HEK293T (cell line): ENCODE measurements at regions not wholly inside any gene's neighbourhood (a gene's known extent, or its start where the extent isn't known, plus 50 kb on each side); places are given as distances from the start of the nearest gene placed in this dataset.
A peak's percentile ranks its signal among the peaks of the same experiment; 100 is the strongest.
"Not testable (repeated sequence)": the region's sequence is repeated elsewhere in the genome, so short reads cannot be mapped to it uniquely, and the experiment has no call there.

ENCODE experiments used
- CTCF ChIA-PET: fragments of 350-600 bp; formaldehyde crosslinking; extraction: SDS; loops from one replicate; lab custom pipeline; 2021; ENCODE audit warnings: antibody characterized with exemption, inconsistent platforms; lab: Yijun Ruan, JAX
- POLR2A ChIA-PET: fragments of 350-600 bp; formaldehyde crosslinking; extraction: SDS; loops from one replicate; lab custom pipeline; 2020; ENCODE audit warnings: antibody characterized with exemption, inconsistent platforms; lab: Yijun Ruan, JAX
- DNase-seq: peaks from one replicate; pipeline ENCODE4 v3.0.0; 2012; ENCODE audit warnings: mixed read lengths; ENCODE audit errors: extremely low spot score
- ARNT ChIP-seq: fragments of 450-650 bp; IDR thresholded peaks from 2 replicates; pipeline ENCODE4 v1.6.1; 2017; ENCODE audit warnings: mild to moderate bottlenecking
- BHLHE40 ChIP-seq: fragments of 450-650 bp; IDR thresholded peaks from 2 replicates; pipeline ENCODE4 v1.6.1; 2016; ENCODE audit warnings: mild to moderate bottlenecking, moderate library complexity, borderline replicate concordance
- CTBP1 ChIP-seq: fragments of 450-650 bp; IDR thresholded peaks from 2 replicates; pipeline ENCODE4 v1.6.1; 2016; ENCODE audit warnings: borderline replicate concordance
- ELF4 ChIP-seq: fragments of 450-650 bp; IDR thresholded peaks from 2 replicates; pipeline ENCODE4 v1.6.1; 2017; ENCODE audit warnings: antibody characterized with exemption
- FOXA1 ChIP-seq: fragments of 450-650 bp; IDR thresholded peaks from 2 replicates; pipeline ENCODE4 v1.6.1; 2016; ENCODE audit warnings: mild to moderate bottlenecking
- FOXK2 ChIP-seq: fragments of 450-650 bp; IDR thresholded peaks from 2 replicates; pipeline ENCODE4 v1.6.1; 2016; ENCODE audit warnings: mild to moderate bottlenecking
- FOXM1 ChIP-seq: fragments of 450-650 bp; IDR thresholded peaks from 2 replicates; pipeline ENCODE4 v1.6.1; 2017; ENCODE audit warnings: mild to moderate bottlenecking, borderline replicate concordance
- HDGF ChIP-seq: fragments of 450-650 bp; IDR thresholded peaks from 2 replicates; pipeline ENCODE4 v1.6.1; 2017; ENCODE audit warnings: antibody characterized with exemption, borderline replicate concordance
- L3MBTL2 ChIP-seq: fragments of 450-650 bp; conservative IDR thresholded peaks from 2 replicates; pipeline ENCODE4 v1.6.1; 2016; ENCODE audit warnings: mild to moderate bottlenecking
- LEF1 ChIP-seq: fragments of 450-650 bp; IDR thresholded peaks from 2 replicates; pipeline ENCODE4 v1.6.1; 2017; ENCODE audit warnings: mild to moderate bottlenecking, borderline replicate concordance
- NFRKB ChIP-seq: fragments of 450-650 bp; IDR thresholded peaks from 2 replicates; pipeline ENCODE4 v1.6.1; 2016; ENCODE audit warnings: mild to moderate bottlenecking, moderate library complexity
- SP1 ChIP-seq: fragments of 450-650 bp; IDR thresholded peaks from 2 replicates; pipeline ENCODE4 v1.6.1; 2017
- SUZ12 ChIP-seq: fragments of 450-650 bp; IDR thresholded peaks from 2 replicates; pipeline ENCODE4 v1.6.1; 2016; ENCODE audit warnings: mild to moderate bottlenecking
- TARDBP ChIP-seq: fragments of 450-650 bp; IDR thresholded peaks from 2 replicates; pipeline ENCODE4 v1.6.1; 2016
- ZNF384 ChIP-seq: fragments of 450-650 bp; IDR thresholded peaks from 2 replicates; pipeline ENCODE4 v1.6.1; 2016
- TF ChIP-seq, protein P1 (sequence below): fragments of 450-650 bp; IDR thresholded peaks from 2 replicates; pipeline ENCODE4 v1.6.1; 2016

DNA sequence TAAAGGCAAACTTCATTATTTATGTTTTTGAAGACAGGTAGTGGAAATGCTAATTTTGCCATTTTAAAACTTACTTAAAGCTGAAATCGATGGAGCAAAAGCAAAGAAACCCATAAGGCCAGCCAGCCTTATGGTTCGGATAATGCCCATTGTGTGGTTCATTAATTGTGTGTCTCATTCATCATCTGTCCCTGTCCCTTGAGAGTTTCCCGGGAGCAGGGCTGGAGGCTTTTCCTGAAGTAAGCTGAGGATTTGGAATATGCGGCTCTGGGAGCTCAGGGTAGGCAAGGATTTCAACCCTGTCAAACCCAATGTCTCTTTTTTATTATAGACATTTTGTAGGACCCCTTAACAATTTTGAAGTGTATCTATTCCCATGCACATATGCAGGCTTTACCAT lies 790.0 kb upstream of the KIRREL3 start:
- ChIA-PET CTCF (no interaction called here), POLR2A (no interaction called here)
- DNase-seq: no peak
- TF ChIP-seq NFRKB (no peak), ELF4 (no peak), FOXA1 (no peak), ARNT (no peak), CTBP1 (no peak), ZNF384 (no peak)

DNA sequence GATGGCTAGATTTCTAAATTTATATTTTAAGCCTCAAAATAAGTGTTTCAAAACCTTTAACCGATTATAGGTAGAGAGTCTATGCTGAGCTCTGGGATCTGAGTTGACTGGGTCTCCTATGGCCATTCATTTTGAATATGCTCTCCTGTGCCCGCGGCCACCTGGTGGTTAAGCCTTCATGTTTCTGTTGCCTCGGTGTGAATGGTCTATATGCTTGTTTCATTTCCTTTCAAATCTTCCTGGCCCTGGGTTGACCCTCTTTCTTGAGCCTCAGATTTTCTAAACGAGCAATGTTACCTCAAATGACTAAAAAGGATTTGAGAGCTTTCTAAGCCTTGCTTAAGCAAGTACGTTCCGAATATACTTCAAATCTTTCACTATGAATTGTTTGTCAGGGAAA lies 789.4 kb upstream of the KIRREL3 start:
- peak; percentile 13 for DNase-seq

DNA sequence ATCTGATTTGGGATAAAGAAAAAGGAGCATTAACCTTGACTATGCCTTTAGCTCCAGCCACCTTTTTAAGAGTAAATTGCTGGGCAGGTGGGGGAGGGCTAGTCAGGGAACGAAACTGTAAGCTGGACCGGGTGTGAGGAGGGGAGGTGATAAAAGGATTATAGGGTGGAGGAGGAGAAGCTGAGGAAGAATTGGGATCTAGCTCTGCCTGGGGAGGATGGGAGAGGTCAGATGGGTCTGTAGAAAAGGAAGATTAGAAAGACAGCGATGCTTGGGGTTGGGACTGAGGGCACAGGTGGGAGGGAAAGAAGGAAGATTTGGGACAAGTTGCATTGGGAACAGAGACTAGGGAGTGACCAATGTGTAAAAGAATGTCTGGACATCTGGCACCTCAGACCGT lies 772.4 kb upstream of the KIRREL3 start:
- CTCF ChIA-PET, DNase-seq, POLR2A ChIA-PET: not testable (repeated sequence)

More for the DNA sequence above, 789.4 kb upstream of the KIRREL3 start:
- TF ChIP-seq SUZ12 (no peak), HDGF (no peak), TARDBP (no peak), ELF4 (no peak), FOXK2 (no peak)
- TF ChIP-seq, protein P1, sequence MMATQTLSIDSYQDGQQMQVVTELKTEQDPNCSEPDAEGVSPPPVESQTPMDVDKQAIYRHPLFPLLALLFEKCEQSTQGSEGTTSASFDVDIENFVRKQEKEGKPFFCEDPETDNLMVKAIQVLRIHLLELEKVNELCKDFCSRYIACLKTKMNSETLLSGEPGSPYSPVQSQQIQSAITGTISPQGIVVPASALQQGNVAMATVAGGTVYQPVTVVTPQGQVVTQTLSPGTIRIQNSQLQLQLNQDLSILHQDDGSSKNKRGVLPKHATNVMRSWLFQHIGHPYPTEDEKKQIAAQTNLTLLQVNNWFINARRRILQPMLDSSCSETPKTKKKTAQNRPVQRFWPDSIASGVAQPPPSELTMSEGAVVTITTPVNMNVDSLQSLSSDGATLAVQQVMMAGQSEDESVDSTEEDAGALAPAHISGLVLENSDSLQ: no peak
- CTCF ChIA-PET: interaction anchor here (0.6 kb wide), 1 partner anchor 459 kb away, joined by 3 read pairs; no protein-coding TSS in a partner anchor
- POLR2A ChIA-PET: no interaction called here

DNA sequence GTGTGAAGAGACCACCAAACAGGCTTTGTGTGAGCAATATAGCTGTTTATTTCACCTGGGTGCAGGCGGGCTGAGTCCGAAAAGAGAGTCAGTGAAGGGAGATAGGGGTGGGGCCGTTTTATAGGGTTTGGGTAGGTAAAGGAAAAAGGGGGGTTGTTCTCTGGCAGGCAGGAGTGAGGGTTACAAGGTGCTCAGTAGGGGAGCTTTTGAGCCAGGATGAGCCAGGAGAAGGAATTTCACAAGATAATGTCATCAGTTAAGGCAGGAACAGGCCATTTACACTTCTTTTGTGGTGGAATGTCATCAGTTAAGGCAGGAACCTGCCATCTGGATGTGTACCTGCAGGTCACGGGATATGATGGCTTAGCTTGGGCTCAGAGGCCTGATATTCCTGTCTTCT lies 768.4 kb upstream of the KIRREL3 start:
- DNase-seq, POLR2A ChIA-PET, CTCF ChIA-PET: not testable (repeated sequence)

DNA sequence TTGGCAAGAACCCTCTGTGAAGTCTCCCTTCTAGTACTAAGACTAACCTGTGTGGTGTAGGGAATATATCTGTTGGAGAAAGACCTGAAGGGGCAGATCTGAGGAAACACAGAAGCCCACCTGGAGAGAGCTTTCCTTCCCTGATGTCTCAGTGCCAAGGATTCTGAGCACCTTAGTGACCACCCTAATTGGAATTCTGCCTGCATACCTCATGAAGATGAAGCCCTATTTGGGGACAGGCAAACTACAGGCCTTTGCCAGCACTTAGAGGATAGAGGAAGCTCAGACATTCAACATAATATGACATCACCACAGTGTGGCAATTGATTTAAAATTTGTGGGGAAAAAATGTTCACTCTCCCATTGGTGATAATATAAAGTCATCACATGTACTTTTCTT lies 766.2 kb upstream of the KIRREL3 start:
- ChIA-PET POLR2A (no interaction called here), CTCF (no interaction called here)
- no peak for TF ChIP-seq SP1
- TF ChIP-seq FOXA1: no peak
- no peak for TF ChIP-seq LEF1
- TF ChIP-seq FOXM1: no peak
- no peak for TF ChIP-seq NFRKB
- no peak for TF ChIP-seq ARNT
- TF ChIP-seq, protein P1: no peak
- no peak for TF ChIP-seq ZNF384
- TF ChIP-seq SUZ12: no peak
- no peak for TF ChIP-seq TARDBP
- TF ChIP-seq CTBP1: no peak
- TF ChIP-seq FOXK2: no peak
- TF ChIP-seq HDGF: no peak
- no peak for TF ChIP-seq BHLHE40
- DNase-seq: no peak

DNA sequence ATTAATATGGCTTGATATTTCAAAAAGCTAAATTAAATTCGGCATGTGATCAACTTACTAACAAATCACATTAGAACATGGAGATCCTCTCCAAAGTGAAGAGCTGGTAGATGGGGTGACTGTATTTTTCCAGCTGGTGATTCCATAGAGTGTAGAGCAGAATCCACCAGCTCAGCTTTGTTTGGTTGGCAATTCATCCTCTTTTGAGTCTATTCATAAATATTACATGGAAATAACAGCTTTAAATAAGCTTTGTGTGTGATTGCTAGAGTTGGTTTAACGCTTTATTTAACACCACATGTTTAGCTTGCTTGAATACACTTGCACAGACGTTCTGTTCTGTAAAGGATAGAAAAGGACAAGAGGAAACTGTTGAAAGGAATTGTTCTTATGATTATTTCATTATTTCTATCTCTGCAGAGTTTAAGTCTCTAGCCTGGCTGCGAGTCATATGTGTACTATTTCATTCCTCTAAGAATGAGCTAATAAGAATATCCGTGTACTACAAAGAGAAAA lies 738.3 kb upstream of the KIRREL3 start:
- CTCF ChIA-PET: no interaction called here

DNA sequence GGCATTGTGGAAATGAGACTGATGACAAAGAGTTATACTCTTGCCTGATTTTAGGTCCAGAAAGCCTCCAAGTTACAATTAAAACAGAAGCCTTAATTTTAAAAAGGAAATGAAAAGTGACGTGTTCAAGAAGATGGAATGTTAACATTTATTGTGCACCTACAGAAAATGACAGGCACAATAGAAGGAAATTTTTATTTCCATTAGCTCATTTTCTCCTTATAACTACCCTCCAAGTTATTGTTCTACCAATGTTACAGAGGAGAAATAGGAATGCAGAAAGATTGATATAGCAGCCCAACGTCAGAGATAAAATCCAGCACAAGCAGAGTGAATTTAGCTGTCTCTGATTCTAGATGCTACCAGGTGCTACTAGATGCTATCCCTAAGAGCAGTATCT lies 736.9 kb upstream of the KIRREL3 start:
- TF ChIP-seq BHLHE40 (no peak), L3MBTL2 (no peak), SUZ12 (no peak), SP1 (no peak), ARNT (no peak), ELF4 (no peak), CTBP1 (no peak), NFRKB (no peak), FOXA1 (no peak), FOXK2 (no peak), LEF1 (no peak), ZNF384 (no peak)
- TF ChIP-seq, protein P1: no peak
- CTCF ChIA-PET: no interaction called here
- POLR2A ChIA-PET: no interaction called here
- no peak for DNase-seq

More for the DNA sequence above, 738.3 kb upstream of the KIRREL3 start:
- no peak for DNase-seq
- TF ChIP-seq BHLHE40: no peak
- TF ChIP-seq HDGF: no peak
- TF ChIP-seq TARDBP: no peak
- no peak for TF ChIP-seq LEF1
- POLR2A ChIA-PET: no interaction called here

DNA sequence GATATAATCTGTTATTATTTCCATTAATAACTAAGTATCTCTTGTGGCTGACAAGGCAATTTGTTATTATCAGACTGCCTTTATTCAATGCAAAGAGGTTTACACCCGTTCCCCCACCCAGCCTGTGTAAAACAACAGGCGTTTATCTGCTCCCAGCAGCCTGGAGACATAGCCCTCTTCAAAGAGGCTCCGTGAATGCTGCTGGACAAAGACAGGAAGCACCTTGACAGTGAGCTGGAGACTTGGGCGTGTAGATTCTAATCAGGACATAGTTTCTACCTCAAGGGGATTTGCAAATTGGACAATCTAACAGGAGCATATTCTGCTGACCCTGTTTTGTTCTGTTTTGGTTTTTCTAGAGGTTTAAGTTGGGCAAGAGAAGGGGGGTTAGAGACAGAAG lies 733.0 kb upstream of the KIRREL3 start:
- ChIA-PET POLR2A (no interaction called here), CTCF (no interaction called here)
- no peak for DNase-seq
- TF ChIP-seq ZNF384 (no peak), ARNT (no peak), BHLHE40 (no peak), ELF4 (no peak), FOXA1 (no peak), FOXK2 (no peak), CTBP1 (no peak), NFRKB (no peak), HDGF (no peak), LEF1 (no peak), FOXM1 (no peak), TARDBP (no peak)
- TF ChIP-seq, protein P1: no peak
